ENCODE measurements at regions not wholly inside any gene's neighbourhood (a gene's known extent, or its start where the extent isn't known, plus 50 kb on each side); places are given as distances from the start of the nearest gene placed in this dataset.

GRCh38 chr5:52710972-52711596 lies 76.6 kb upstream of the ITGA1 start:
- TF ChIP-seq CTCF (IDR thresholded peaks at IDR 0.05; ENCODE audit: low read depth, low read length, poor library complexity, severe bottlenecking) = no peak
- TF ChIP-seq EZH2phosphoT487 (IDR thresholded peaks at IDR 0.05; ENCODE audit: borderline replicate concordance, low read length) = no peak

All from DOHH2 (cell line).